ENCODE measurements at regions not wholly inside any gene's neighbourhood (a gene's known extent, or its start where the extent isn't known, plus 50 kb on each side); places are given as distances from the start of the nearest gene placed in this dataset.

DNA sequence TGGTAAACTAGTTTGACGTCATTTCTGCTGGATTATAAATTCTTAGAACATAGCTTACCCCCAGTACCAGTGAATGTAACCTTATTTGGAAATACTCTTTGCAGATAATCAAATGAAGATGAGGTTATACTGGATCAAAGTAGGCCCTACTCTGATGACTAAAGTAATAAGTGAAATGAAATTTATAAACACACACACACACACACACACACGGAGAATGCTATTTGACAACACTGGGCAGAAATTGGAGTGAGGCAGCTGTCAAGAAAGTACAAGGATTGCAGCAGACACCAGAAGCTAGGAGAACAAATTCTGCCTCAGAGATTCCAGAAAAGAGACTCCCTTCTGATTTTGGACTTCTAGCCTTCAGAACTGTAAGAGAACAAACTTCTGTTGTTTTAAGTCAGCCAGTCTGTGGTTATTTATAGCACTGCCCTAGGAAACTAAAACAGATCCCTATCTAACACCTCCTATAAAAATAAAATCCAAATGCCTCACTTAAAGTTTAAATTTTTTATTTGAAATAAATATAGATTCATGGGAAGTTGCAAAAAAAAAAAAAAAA, 448.6 kb downstream of the PCDH18 start:
- Mint-ChIP-seq H3K36me3 (ENCODE audit: unreplicated experiment) (no peaks in the 10 kb centered on the region), H3K9me3 (ENCODE audit: unreplicated experiment) (no peaks in the 10 kb centered on the region), H3K27me3 (ENCODE audit: unreplicated experiment) (no peaks in the 10 kb centered on the region), H3K4me3 (ENCODE audit: unreplicated experiment) (no peak overlapping the region), H3K4me1 (ENCODE audit: unreplicated experiment) (peaks cover 16% of the 10 kb centered on the region), H3K27ac (ENCODE audit: unreplicated experiment) (peak overlapping the region; percentile 56)
- TF ChIP-seq, protein P1, sequence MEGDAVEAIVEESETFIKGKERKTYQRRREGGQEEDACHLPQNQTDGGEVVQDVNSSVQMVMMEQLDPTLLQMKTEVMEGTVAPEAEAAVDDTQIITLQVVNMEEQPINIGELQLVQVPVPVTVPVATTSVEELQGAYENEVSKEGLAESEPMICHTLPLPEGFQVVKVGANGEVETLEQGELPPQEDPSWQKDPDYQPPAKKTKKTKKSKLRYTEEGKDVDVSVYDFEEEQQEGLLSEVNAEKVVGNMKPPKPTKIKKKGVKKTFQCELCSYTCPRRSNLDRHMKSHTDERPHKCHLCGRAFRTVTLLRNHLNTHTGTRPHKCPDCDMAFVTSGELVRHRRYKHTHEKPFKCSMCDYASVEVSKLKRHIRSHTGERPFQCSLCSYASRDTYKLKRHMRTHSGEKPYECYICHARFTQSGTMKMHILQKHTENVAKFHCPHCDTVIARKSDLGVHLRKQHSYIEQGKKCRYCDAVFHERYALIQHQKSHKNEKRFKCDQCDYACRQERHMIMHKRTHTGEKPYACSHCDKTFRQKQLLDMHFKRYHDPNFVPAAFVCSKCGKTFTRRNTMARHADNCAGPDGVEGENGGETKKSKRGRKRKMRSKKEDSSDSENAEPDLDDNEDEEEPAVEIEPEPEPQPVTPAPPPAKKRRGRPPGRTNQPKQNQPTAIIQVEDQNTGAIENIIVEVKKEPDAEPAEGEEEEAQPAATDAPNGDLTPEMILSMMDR (IDR thresholded peaks at IDR 0.05) = no peak
- no peak for DNase-seq (ENCODE audit: extremely low spot score, unreplicated experiment)

DNA sequence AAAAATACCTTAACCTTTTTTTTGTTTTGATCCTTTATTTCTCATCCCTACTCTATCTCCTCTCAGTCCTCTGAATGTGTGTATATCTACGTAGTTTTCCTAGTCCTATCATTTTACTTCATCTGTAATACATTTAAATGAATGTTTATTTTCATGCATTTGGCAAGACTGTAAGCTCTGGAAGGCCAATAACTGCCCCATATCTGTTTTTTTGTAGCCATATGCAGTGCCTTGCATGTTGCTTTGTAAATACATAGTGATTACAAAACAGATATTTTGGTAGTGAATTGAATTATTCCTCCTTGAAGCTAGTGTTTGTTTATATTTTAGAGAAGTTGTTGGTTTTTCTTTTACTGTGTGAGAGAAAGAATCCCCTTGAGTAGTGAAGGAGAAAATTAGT, 450.2 kb downstream of the PCDH18 start:
- DNase-seq (ENCODE audit: extremely low spot score, unreplicated experiment) = no peak

DNA sequence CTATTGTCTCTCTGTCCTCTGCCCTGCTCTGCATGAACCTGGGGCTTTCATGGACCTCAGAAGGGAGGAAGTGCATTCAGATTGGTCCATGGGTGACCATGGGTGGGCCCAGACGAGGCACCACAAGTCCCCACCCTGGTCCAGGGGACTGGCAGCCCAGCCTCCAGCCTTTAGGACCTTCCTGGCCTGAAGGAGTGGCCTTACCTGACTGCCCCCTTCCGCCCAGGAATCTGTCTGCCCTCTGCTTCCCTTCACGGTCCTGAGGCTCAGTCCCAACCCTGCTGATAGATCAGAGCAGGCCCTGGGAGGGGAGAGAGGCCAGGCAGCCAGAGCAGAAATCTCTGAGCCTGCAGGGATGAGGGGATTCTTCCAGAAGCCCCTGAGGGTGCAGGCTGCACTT, 455.4 kb downstream of the PCDH18 start:
- no peak overlapping the region for H3K4me3 Mint-ChIP-seq (ENCODE audit: unreplicated experiment)
- H3K27me3 Mint-ChIP-seq (ENCODE audit: unreplicated experiment) = no peaks in the 10 kb centered on the region
- no peak overlapping the region for H3K27ac Mint-ChIP-seq (ENCODE audit: unreplicated experiment)
- no peaks in the 10 kb centered on the region for H3K9me3 Mint-ChIP-seq (ENCODE audit: unreplicated experiment)
- H3K36me3 Mint-ChIP-seq (ENCODE audit: unreplicated experiment) = no peaks in the 10 kb centered on the region
- TF ChIP-seq, protein P1 (IDR thresholded peaks at IDR 0.05) = no peak
- H3K4me1 Mint-ChIP-seq (ENCODE audit: unreplicated experiment) = no peaks in the 10 kb centered on the region
- no peak for DNase-seq (ENCODE audit: extremely low spot score, unreplicated experiment)

More for the DNA sequence above, 450.2 kb downstream of the PCDH18 start:
- H3K4me1 Mint-ChIP-seq (ENCODE audit: unreplicated experiment) = peaks cover 16% of the 10 kb centered on the region
- H3K36me3 Mint-ChIP-seq (ENCODE audit: unreplicated experiment) = no peaks in the 10 kb centered on the region
- no peak overlapping the region for H3K27ac Mint-ChIP-seq (ENCODE audit: unreplicated experiment)
- H3K9me3 Mint-ChIP-seq (ENCODE audit: unreplicated experiment) = no peaks in the 10 kb centered on the region
- no peaks in the 10 kb centered on the region for H3K27me3 Mint-ChIP-seq (ENCODE audit: unreplicated experiment)
- no peak overlapping the region for H3K4me3 Mint-ChIP-seq (ENCODE audit: unreplicated experiment)
- TF ChIP-seq, protein P1 (IDR thresholded peaks at IDR 0.05) = no peak

DNA sequence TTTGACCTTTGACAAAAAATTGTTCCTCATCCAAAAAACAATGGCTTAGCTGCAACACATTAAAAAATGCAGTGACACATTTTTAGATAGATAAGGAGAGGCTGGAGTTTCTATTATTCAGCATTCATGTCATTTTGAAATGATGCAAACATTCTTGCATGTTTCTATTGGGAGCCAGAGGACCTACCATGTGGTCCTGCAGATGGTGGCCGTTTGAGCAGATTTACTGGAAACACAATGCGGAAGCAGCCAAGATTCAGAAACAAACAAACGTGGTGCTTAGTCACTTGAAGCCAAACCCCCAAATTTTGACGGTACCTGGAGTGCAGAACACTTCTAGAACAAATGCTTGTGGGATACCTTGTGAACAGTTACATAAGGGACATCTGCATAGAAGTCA, 456.7 kb downstream of the PCDH18 start:
- no peaks in the 10 kb centered on the region for H3K4me1 Mint-ChIP-seq (ENCODE audit: unreplicated experiment)
- H3K9me3 Mint-ChIP-seq (ENCODE audit: unreplicated experiment) = no peaks in the 10 kb centered on the region

DNA sequence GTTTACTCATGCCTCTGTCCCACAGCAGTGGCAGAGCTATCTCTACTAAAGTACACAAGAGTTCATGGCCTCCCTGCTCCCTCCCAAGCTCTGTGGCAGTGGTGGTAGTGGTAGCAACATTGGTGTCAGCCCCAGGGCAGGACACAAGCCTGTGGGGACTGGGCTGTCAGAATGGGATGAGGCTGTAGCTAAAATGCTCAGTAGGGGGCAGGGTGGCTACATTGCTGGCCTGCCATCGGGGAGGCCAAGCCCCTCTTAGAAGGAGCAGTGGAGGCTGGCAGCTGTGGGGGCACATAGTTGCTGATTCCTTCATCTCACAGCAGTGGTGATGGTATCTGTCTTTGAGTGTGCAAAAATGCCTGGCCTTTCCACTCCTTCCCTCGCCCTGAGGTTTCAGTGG, 461.7 kb downstream of the PCDH18 start:
- H3K4me1 Mint-ChIP-seq (ENCODE audit: unreplicated experiment) = no peaks in the 10 kb centered on the region
- TF ChIP-seq, protein P1 (IDR thresholded peaks at IDR 0.05) = no peak
- no peak overlapping the region for H3K4me3 Mint-ChIP-seq (ENCODE audit: unreplicated experiment)
- no peaks in the 10 kb centered on the region for H3K36me3 Mint-ChIP-seq (ENCODE audit: unreplicated experiment)
- H3K9me3 Mint-ChIP-seq (ENCODE audit: unreplicated experiment) = peaks cover 5% of the 10 kb centered on the region
- no peak for DNase-seq (ENCODE audit: extremely low spot score, unreplicated experiment)
- no peak overlapping the region for H3K27ac Mint-ChIP-seq (ENCODE audit: unreplicated experiment)
- no peaks in the 10 kb centered on the region for H3K27me3 Mint-ChIP-seq (ENCODE audit: unreplicated experiment)

More for the DNA sequence above, 456.7 kb downstream of the PCDH18 start:
- TF ChIP-seq, protein P1 (IDR thresholded peaks at IDR 0.05) = no peak
- no peak for DNase-seq (ENCODE audit: extremely low spot score, unreplicated experiment)
- no peaks in the 10 kb centered on the region for H3K36me3 Mint-ChIP-seq (ENCODE audit: unreplicated experiment)
- H3K27me3 Mint-ChIP-seq (ENCODE audit: unreplicated experiment) = no peaks in the 10 kb centered on the region
- no peak overlapping the region for H3K4me3 Mint-ChIP-seq (ENCODE audit: unreplicated experiment)
- no peak overlapping the region for H3K27ac Mint-ChIP-seq (ENCODE audit: unreplicated experiment)
